ENCODE measurements at regions not wholly inside any gene's neighbourhood (a gene's known extent, or its start where the extent isn't known, plus 50 kb on each side); places are given as distances from the start of the nearest gene placed in this dataset.

DNA sequence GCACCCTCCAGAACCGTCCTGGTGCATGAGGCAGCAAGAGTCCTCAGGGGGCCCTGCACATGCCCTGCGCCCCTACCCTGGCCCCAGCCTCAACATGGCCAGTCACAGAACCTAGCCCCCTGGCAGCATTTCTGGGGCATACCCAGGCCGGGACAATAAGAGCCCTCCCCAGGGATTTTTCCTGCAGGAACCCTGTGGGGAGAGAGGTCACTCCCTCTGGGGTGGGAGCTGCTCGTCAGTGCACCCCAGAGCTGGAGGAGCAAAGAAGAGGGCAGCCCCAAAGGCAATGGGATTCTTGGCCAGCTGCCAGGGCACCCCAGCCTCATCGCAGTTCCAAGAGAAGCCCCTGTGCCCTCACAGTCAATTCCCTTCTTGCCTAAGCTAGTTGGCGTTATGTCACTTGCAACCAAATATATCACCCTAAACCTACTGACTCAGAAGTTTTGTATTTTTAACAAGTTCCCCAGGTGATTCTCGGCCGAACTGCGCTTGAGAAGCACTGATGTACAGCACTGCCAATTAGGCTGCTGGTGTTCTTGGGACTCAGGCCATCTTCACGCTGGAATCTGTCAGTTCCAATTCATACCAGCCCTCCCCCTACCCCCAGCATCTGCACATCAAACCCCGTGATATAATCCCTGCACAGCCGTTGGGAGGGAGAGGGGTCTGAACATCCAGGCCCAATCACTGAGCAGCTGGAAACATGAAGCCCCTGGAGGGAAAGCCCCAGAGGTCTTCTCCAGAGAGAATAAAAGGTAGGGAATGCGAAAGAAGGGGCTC is 87.5 kb upstream of the PRR20G start:
- TF ChIP-seq POLR2A (IDR thresholded peaks at IDR 0.05; ENCODE audit: extremely low read depth, insufficient read length) (no peak), MYC (IDR thresholded peaks at IDR 0.05; ENCODE audit: low read depth, low read length) (no peak)
- TF ChIP-seq, protein P1, sequence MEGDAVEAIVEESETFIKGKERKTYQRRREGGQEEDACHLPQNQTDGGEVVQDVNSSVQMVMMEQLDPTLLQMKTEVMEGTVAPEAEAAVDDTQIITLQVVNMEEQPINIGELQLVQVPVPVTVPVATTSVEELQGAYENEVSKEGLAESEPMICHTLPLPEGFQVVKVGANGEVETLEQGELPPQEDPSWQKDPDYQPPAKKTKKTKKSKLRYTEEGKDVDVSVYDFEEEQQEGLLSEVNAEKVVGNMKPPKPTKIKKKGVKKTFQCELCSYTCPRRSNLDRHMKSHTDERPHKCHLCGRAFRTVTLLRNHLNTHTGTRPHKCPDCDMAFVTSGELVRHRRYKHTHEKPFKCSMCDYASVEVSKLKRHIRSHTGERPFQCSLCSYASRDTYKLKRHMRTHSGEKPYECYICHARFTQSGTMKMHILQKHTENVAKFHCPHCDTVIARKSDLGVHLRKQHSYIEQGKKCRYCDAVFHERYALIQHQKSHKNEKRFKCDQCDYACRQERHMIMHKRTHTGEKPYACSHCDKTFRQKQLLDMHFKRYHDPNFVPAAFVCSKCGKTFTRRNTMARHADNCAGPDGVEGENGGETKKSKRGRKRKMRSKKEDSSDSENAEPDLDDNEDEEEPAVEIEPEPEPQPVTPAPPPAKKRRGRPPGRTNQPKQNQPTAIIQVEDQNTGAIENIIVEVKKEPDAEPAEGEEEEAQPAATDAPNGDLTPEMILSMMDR (IDR thresholded peaks at IDR 0.05; ENCODE audit: low read depth, low read length), result no peak
- TF ChIP-seq, protein P2, sequence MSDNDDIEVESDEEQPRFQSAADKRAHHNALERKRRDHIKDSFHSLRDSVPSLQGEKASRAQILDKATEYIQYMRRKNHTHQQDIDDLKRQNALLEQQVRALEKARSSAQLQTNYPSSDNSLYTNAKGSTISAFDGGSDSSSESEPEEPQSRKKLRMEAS (IDR thresholded peaks at IDR 0.05; ENCODE audit: low read depth, low read length), result no peak
- DNase-seq (ENCODE audit: low read depth), result no peak
- H3K4me3 ChIP-seq (ENCODE audit: low read depth, low read length), result no peak overlapping the region

DNA sequence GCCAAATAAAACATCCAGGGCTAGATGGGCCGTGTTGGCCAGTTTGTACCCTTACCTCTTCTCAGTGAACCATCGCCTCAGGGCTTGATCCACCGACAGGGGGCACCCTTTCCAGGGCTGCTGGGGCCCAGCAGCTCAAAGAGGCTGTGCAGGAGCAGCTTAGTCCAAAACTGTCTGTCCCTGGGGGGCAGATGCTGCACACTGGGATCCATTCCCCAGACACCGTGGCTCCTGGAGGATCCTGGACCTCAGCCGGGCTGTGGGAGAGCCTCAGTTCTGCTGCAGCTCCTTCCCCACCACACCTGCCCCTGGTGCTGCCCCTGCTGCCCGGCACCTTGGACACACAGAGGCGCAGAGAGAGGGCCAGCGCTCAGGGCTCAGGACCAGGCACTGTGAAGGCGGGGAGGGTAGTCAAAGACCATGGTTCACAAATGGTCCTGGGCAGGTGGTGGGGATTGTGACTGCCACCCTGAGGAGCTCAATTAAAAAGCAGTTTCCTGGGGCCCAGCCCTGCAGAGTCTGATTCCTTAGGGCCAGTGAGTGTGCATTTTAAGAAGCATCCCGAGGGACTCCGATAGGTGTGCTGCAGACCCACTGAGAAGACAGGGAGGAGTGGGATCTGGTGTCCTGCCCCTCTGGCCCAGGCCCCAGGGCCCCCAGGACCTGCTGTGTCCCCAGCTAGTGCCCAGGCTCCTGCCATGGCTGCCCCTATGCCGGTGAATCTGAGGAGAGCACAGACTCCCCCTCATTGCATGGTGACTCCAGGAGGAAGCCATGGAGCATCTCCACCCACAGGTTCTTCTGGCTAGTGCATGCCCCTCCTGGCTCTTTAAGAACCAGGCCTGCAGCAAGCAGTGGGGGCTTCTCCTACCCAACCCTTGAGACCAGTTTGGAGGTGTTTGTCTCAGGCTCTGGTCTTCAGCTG is 86.5 kb upstream of the PRR20G start:
- TF ChIP-seq, protein P1 (IDR thresholded peaks at IDR 0.05; ENCODE audit: low read depth, low read length), result peak; percentile 68
- TF ChIP-seq POLR2A (IDR thresholded peaks at IDR 0.05; ENCODE audit: extremely low read depth, insufficient read length), result no peak
- H3K4me3 ChIP-seq (ENCODE audit: low read depth, low read length), result no peak overlapping the region
- peak; percentile 32 for DNase-seq (ENCODE audit: low read depth)

DNA sequence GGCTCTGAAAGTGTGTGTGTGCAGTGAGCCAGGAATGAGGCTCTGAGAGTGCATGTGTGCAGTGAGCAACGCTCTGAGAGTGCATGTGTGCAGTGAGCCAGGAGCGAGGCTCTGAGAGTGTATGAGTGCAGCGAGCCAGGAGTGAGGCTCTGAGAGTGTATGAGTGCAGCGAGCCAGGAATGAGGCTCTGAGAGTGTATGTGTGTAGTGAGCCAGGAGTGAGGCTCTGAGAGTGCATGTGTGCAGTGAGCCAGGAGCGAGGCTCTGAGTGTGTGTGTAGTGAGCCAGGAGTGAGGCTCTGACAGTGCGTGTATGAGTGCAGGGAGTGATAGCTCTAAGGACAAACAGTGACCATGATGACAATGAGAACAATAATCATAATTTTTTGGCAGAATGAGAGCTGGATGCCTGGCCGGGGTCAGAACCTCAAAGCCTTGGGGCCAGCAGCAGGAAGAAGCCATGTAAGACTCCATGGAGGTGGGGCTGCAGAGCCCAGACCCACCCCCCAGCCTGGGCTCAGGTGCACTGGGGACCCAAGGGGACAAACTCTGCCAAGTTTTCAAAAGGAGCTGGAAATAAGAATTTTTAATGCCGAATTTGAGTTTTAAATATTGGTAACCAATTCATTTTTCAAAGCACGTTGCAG is 85.7 kb upstream of the PRR20G start:
- H3K4me3 ChIP-seq (ENCODE audit: low read depth, low read length), result no peak overlapping the region
- DNase-seq (ENCODE audit: low read depth), result no peak
- TF ChIP-seq POLR2A (IDR thresholded peaks at IDR 0.05; ENCODE audit: extremely low read depth, insufficient read length) (no peak), MYC (IDR thresholded peaks at IDR 0.05; ENCODE audit: low read depth, low read length) (no peak)
- TF ChIP-seq, protein P2 (IDR thresholded peaks at IDR 0.05; ENCODE audit: low read depth, low read length), result no peak
- TF ChIP-seq, protein P1 (IDR thresholded peaks at IDR 0.05; ENCODE audit: low read depth, low read length), result no peak

DNA sequence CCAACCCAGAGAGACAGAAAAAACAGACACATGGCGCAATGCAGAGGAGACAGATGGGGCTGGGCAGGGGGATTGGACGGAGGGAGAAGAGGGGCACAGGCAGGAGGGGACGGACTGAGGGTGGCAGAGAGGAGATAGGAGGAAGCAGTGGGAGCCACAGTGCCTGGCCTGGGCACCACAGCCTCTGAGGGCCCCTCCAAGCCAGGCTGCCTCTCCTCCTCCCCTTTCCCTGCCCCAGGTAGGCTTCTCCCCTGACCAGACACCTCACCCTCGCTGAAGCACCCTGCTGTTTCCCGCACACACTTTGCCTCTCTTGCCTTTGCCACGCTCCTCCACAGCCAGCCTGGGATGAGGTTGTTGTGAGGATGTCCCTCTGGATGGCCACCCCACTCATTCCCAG is 84.0 kb upstream of the PRR20G start:
- no peak overlapping the region for H3K4me3 ChIP-seq (ENCODE audit: low read depth, low read length)
- DNase-seq (ENCODE audit: low read depth), result no peak
- TF ChIP-seq, protein P1 (IDR thresholded peaks at IDR 0.05; ENCODE audit: low read depth, low read length), result no peak
- no peak for TF ChIP-seq POLR2A (IDR thresholded peaks at IDR 0.05; ENCODE audit: extremely low read depth, insufficient read length)
- TF ChIP-seq, protein P2 (IDR thresholded peaks at IDR 0.05; ENCODE audit: low read depth, low read length), result no peak
- TF ChIP-seq MYC (IDR thresholded peaks at IDR 0.05; ENCODE audit: low read depth, low read length), result no peak

DNA sequence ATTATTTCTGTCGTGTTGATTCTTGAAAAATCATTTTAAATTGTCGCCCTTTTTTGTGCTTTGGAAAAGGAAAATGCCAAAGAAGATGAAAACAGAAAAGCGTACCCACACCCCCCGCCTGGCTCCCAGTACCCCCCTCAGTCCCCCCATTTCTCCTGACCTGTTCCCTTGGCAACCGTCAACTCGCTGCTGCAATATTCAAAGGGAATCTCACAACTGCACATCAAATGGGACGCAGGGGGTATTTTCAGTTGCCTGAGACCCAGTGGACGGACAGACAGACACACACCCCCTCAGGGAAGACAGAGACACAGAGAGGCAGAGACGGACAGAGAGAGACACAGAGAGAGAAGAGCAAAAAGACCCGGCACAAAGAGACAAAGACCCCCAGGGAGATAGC is 83.5 kb upstream of the PRR20G start:
- TF ChIP-seq, protein P1 (IDR thresholded peaks at IDR 0.05; ENCODE audit: low read depth, low read length), result no peak
- TF ChIP-seq POLR2A (IDR thresholded peaks at IDR 0.05; ENCODE audit: extremely low read depth, insufficient read length) (no peak), MYC (IDR thresholded peaks at IDR 0.05; ENCODE audit: low read depth, low read length) (no peak)
- TF ChIP-seq, protein P2 (IDR thresholded peaks at IDR 0.05; ENCODE audit: low read depth, low read length), result no peak
- no peak for DNase-seq (ENCODE audit: low read depth)
- H3K4me3 ChIP-seq (ENCODE audit: low read depth, low read length), result no peak overlapping the region

Measured in NB4 (cell line).